Natural killer cell treated with Interleukin-12 subunit alpha and Interleukin-12 subunit beta and Interleukin-15 and Interleukin-18, amount 100 ng/mL, for 72 hours (primary cell): ENCODE measurements at regions not wholly inside any gene's neighbourhood (a gene's known extent, or its start where the extent isn't known, plus 50 kb on each side); places are given as distances from the start of the nearest gene placed in this dataset.

Experiments used
- ATAC-seq, 2 donors: fragments of 150-1000 bp; cut with Tn5 transposase in 1 of 2; sonication (Bioruptor Pico), chemical (Tn5 transposase) in 1 of 2; 2 replicates each; pipeline ENCODE4 v1.10.0; 2021
- DNase-seq: peaks from one replicate; pipeline ENCODE4 v3.0.0; 2022; ENCODE audit warnings: low spot score
- H3K27ac Mint-ChIP-seq, 2 donors: 1 replicate in 1 of 2; 2 replicates in 1 of 2; pipeline ENCODE4 v1.8.0; 2022; ENCODE audit warnings: mixed read lengths in 2 of 2, mild to moderate bottlenecking in 1 of 2, moderate library complexity in 1 of 2
- H3K27me3 Mint-ChIP-seq, 2 donors: 1 replicate in 1 of 2; 2 replicates in 1 of 2; pipeline ENCODE4 v1.8.0; 2022; ENCODE audit warnings: mixed read lengths in 2 of 2
- H3K36me3 Mint-ChIP-seq: one replicate; pipeline ENCODE4 v1.8.0; 2022; ENCODE audit warnings: mixed read lengths
- H3K4me1 Mint-ChIP-seq, 2 donors: 1 replicate in 1 of 2; 2 replicates in 1 of 2; pipeline ENCODE4 v1.8.0; 2022; ENCODE audit warnings: low read depth in 2 of 2, mixed read lengths in 2 of 2, mild to moderate bottlenecking in 1 of 2
- H3K4me3 Mint-ChIP-seq: one replicate; pipeline ENCODE4 v1.8.0; 2022; ENCODE audit warnings: mixed read lengths
- H3K9me3 Mint-ChIP-seq: 2 replicates; pipeline ENCODE4 v1.8.0; 2022; ENCODE audit warnings: mixed read lengths

DNA sequence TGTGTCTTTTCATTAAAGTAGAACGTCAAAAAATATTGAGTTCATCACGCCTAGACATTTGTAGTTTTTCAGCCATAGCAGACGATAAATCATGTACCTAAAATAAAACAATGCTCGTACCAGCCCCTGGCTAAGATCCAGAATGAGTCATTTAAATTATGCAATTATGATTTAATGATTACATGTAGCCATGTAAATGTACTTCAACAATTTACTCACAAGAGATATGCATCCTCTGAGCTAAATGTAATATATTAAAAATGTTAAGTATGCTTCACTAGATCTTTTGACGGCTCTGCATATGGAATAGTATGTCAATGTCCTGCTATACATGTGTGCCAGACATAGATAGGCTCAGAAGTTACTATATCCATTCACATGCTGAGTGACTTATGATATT is 1077.8 kb downstream of the ARAP2 start:
- no peaks in the 10 kb centered on the region for H3K36me3 Mint-ChIP-seq
- H3K9me3 Mint-ChIP-seq = peaks cover 8% of the 10 kb centered on the region
- no peak for DNase-seq
- no peaks in the 10 kb centered on the region for H3K27me3 Mint-ChIP-seq
- no peak overlapping the region for H3K27ac Mint-ChIP-seq
- no peaks in the 10 kb centered on the region for H3K4me1 Mint-ChIP-seq
- no peak overlapping the region for H3K4me3 Mint-ChIP-seq
- no peak for ATAC-seq

DNA sequence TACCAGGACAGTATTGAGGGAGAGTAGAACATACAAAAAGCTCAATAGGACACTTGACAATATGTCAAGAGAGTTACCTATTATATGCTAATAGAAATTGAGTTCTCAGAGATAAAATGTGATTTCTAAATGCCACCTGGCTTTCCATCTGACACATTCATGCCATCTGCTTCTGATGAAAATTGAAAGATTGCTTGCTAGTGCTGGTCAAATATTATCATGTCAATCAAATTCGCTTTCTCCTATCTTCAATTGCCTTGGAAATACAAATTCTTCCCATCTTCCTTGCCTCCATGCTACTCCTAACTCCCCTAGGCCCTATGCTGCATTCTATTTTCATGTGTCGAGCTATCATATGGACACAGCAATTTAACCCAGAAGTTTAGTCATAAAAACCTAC is 1076.9 kb downstream of the ARAP2 start:
- Mint-ChIP-seq H3K4me3 (no peak overlapping the region), H3K36me3 (no peaks in the 10 kb centered on the region), H3K27me3 (no peaks in the 10 kb centered on the region), H3K27ac (no peak overlapping the region), H3K4me1 (no peaks in the 10 kb centered on the region), H3K9me3 (peaks cover 6% of the 10 kb centered on the region)
- ATAC-seq = no peak
- no peak for DNase-seq

DNA sequence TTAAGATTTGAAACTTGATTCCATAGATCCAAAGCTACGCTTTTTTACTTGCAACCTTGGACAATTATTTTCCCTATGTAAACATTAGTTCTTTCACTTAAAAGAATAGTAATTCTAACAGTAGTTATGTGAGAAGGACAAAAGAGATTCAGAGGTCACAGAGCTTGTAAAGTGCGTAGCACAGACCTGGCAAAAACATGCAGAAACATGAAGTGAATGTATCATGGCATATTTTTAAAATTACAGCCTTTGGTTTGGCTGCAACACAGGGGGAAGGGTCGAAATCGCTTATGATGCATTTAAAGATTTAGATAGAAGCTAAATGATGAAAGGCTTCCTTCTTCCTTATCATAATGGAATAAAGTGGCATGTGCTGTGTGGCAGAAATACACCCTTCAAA is 1068.8 kb downstream of the ARAP2 start:
- Mint-ChIP-seq H3K4me3 (no peak overlapping the region), H3K27me3 (no peaks in the 10 kb centered on the region), H3K36me3 (no peaks in the 10 kb centered on the region), H3K9me3 (peaks cover 7% of the 10 kb centered on the region), H3K4me1 (no peaks in the 10 kb centered on the region), H3K27ac (no peak overlapping the region)
- DNase-seq (no peak), ATAC-seq (no peak)

DNA sequence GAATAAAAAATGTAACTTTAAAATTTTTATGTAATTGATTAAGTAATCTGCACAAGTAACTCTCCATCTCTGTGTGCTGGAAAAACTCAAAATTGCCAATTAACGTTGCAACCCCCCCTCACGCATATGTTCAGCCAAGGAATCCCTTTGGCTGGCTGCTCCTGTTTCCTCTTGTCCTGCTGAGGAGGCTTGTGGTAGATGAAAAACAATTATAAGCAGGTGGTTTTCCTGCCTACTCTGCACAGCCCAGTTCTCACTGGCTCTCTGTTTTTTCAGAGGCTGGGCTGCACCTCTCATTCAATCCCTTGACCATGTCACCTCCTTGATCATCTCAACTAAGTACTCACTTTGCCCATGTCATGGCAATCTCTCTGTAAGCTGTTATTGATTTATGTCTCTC is 1068.4 kb downstream of the ARAP2 start:
- ATAC-seq (no peak), DNase-seq (no peak)
- Mint-ChIP-seq H3K27me3 (no peaks in the 10 kb centered on the region), H3K36me3 (no peaks in the 10 kb centered on the region), H3K4me1 (no peaks in the 10 kb centered on the region), H3K4me3 (no peak overlapping the region), H3K9me3 (peaks cover 3% of the 10 kb centered on the region), H3K27ac (no peak overlapping the region)

DNA sequence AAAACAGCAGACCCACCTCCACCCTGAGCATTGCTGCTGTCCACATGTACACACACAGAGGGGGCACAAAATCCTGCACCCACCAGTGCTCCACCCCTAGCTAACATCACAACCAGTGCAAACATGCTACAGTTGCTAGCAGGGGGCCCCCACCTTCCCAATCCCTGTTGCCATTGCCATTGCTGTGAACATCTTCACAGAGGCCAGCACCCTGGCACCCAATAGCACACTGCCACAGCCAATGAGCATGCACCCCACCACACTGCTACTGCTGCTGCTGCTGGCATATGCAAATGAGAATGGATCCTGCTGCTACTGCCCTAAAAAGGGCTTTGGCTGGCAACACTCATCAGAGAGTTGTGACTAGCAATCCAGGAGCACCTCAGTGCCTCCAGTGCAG is 1061.9 kb downstream of the ARAP2 start:
- Mint-ChIP-seq H3K27ac (no peak overlapping the region), H3K36me3 (no peaks in the 10 kb centered on the region), H3K9me3 (peaks cover 14% of the 10 kb centered on the region), H3K4me3 (no peak overlapping the region), H3K4me1 (no peaks in the 10 kb centered on the region), H3K27me3 (no peaks in the 10 kb centered on the region)
- ATAC-seq = no peak
- no peak for DNase-seq

DNA sequence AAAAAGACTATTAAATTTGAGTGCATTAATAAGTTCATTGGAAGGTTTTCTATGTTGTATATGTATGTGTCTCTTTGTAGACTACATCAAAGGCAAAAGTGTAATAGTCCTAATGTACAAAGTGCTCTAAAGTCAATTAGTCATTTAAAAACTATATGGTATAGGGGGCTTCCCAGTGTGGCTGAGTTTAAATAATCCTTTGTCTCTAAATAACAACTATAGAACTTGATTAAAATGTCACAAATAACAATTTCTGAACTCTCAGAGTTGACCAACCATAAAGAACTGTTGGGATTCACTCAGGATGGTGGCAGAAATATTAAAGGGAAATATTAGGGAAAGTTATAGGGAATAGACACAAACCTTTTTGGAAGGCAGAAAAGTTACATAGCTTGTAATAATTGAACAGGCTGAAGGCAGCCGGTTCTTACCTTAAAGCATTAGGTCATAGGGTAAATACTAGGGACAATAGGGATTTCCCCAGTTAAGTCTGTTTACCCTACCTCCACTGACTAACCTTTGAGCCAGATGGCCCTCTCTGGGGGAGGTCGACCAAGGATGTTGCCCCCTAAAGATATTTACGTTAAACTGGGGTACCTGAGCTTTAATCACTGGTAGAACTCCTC is 1054.2 kb downstream of the ARAP2 start:
- Mint-ChIP-seq H3K36me3 (no peaks in the 10 kb centered on the region), H3K9me3 (peaks cover 6% of the 10 kb centered on the region), H3K27ac (no peak overlapping the region), H3K4me1 (no peaks in the 10 kb centered on the region), H3K27me3 (no peaks in the 10 kb centered on the region), H3K4me3 (no peak overlapping the region)
- ATAC-seq (no peak), DNase-seq (no peak)

DNA sequence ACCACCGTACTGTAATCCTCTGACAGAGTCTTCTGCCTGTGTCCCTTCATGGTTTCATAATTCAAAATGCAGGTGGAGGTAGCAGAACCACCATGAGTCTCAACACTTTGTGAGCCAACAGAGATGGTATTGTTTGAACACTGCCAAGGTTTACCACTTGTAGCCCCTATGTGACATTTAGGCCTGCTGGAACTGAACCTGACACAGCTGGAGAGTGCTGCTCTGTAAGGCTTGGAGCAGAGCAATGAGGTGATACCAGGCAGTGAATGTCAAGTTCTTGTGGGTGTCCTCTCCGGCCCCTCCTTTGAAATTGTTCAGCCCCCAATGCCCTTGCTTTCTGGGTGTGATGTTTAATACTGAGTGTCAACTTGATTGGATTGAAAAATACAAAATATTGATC is 1042.9 kb downstream of the ARAP2 start:
- Mint-ChIP-seq H3K36me3 (no peaks in the 10 kb centered on the region), H3K4me1 (no peaks in the 10 kb centered on the region), H3K9me3 (peaks cover 3% of the 10 kb centered on the region), H3K27ac (no peak overlapping the region), H3K27me3 (no peaks in the 10 kb centered on the region), H3K4me3 (no peak overlapping the region)
- ATAC-seq (peak in 1 of 2 donors; percentile 49), DNase-seq (no peak)

DNA sequence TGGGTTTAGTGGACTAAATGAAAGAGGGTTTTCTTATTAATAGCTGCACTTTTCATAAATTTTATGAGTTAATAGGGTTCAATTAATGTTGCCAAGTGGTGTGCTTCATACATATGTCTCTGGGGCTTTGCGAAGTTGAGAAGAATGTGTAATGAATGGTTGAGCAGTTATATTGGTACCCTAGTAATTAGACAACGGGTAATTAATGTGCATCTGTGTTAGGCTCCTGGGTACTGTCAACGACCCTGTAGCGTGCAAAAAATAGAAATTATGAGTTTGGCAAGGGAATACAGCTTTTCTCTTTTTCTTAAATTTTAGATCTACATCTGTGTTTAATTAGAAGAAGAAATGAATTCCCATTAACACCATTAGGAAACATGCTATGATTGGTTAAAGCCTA is 1027.7 kb downstream of the ARAP2 start:
- H3K36me3 Mint-ChIP-seq = no peaks in the 10 kb centered on the region
- ATAC-seq = no peak
- H3K9me3 Mint-ChIP-seq = peaks cover 3% of the 10 kb centered on the region
- no peak overlapping the region for H3K4me3 Mint-ChIP-seq
- H3K27me3 Mint-ChIP-seq = no peaks in the 10 kb centered on the region
- no peak overlapping the region for H3K27ac Mint-ChIP-seq
- DNase-seq = no peak
- H3K4me1 Mint-ChIP-seq = no peaks in the 10 kb centered on the region

DNA sequence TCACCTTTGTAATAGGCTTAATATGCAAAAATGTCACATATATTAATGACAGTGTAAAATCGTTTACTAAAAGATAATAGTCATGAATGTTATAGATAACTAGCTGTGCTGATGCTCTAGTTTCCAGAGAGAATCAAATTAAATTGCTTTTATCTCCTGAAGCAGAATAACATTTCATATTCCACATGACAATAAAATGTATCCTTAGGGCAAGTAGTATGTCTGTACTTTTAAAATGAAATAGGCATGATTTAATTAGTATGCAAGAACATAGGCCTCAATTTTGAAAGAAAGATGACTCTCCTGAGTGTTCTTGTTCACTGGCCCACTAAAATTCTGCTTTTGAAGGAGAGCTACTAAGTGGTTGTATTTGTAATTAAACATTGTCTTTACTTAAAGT is 1027.0 kb downstream of the ARAP2 start:
- ATAC-seq (no peak), DNase-seq (no peak)
- Mint-ChIP-seq H3K36me3 (no peaks in the 10 kb centered on the region), H3K9me3 (peaks cover 3% of the 10 kb centered on the region), H3K27ac (no peak overlapping the region), H3K27me3 (no peaks in the 10 kb centered on the region), H3K4me1 (no peaks in the 10 kb centered on the region), H3K4me3 (no peak overlapping the region)

DNA sequence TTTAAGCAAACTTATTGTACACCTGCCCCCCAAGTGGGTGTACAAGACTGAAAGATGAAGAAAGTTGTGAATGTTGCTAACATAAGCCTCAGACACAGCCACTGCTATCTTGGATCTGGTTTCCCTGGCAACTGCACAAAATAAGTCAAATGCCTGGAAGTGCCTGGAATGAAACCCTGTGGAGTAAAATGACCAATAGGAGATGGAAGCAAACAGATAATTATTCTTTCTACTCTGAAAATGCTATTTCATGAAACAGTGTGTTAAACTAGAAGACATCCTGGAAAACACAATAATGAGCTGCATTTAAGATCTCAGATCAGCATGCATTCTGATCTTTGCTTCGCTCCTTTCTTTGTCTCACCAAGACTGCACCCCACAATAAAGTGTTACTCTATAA is 1016.0 kb downstream of the ARAP2 start:
- H3K36me3 Mint-ChIP-seq = peaks cover 2% of the 10 kb centered on the region
- H3K9me3 Mint-ChIP-seq = peaks cover 18% of the 10 kb centered on the region
- no peak overlapping the region for H3K27ac Mint-ChIP-seq
- H3K4me1 Mint-ChIP-seq = no peaks in the 10 kb centered on the region
- no peaks in the 10 kb centered on the region for H3K27me3 Mint-ChIP-seq
- no peak for DNase-seq
- ATAC-seq = no peak
- H3K4me3 Mint-ChIP-seq = no peak overlapping the region

DNA sequence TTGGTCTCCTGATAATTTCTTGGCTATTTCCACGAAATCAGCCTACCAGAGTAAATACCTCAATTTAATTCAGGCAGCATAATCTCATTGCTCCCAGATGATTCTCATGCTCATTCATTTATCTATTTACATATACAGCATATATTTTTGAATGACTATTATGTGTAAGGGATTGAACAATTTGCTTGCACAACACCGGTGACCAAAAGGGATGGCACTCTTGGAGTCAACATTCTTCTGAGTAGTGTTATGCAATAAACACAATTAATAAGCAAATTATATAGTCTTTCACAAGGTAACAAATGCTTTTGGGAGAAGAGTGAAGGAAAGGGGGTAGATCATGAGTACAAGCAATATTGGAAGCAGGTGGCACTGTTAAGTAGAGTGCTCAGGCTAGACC is 1015.3 kb downstream of the ARAP2 start:
- DNase-seq = no peak
- Mint-ChIP-seq H3K36me3 (peaks cover 4% of the 10 kb centered on the region), H3K27me3 (no peaks in the 10 kb centered on the region), H3K4me3 (no peak overlapping the region), H3K27ac (no peak overlapping the region), H3K4me1 (no peaks in the 10 kb centered on the region), H3K9me3 (peaks cover 20% of the 10 kb centered on the region)
- no peak for ATAC-seq

DNA sequence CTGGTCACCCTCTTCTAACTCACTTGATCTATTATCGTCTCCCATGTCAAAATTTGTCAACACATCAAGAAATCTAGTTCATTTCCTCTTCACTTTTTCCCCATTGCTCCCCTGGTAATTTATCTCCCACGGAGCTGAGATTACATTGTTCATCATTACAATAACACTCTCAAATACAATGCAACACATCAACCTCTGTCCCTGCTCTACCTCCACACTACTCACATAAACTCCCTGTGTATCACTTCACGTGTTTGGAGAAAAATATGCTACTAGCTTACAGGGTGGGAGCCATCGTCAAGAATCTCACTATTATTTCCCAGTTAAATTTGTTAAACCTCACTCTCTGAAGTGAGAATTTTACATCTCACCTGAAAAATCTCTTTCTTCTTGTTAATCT is 1006.4 kb downstream of the ARAP2 start:
- H3K27me3 Mint-ChIP-seq = no peaks in the 10 kb centered on the region
- H3K4me3 Mint-ChIP-seq = no peak overlapping the region
- no peak for DNase-seq
- H3K9me3 Mint-ChIP-seq = peaks cover 26% of the 10 kb centered on the region
- H3K36me3 Mint-ChIP-seq = peaks cover 4% of the 10 kb centered on the region
- no peak for ATAC-seq
- no peak overlapping the region for H3K27ac Mint-ChIP-seq
- H3K4me1 Mint-ChIP-seq = no peaks in the 10 kb centered on the region

DNA sequence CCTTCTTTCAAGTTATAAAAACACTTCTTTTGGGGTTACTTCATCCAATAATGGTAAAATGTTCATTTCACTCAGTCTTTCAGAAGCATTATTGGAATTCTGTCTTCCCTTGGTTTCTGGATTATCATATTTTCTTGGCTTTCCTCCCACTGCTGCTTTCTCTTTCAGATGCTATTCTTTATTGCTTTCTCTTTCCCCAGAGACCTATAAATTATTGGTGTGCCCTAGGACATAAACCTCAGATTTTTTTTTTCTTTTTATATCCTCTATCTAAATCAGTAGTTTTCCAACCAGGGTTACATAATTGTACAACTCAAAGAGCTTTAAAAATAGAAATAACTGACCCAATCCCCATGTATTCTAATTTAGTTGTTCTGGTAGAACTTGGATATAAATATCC is 1005.5 kb downstream of the ARAP2 start:
- Mint-ChIP-seq H3K36me3 (no peaks in the 10 kb centered on the region), H3K4me1 (no peaks in the 10 kb centered on the region), H3K27me3 (no peaks in the 10 kb centered on the region), H3K27ac (no peak overlapping the region), H3K4me3 (no peak overlapping the region), H3K9me3 (peaks cover 22% of the 10 kb centered on the region)
- DNase-seq = no peak
- no peak for ATAC-seq

DNA sequence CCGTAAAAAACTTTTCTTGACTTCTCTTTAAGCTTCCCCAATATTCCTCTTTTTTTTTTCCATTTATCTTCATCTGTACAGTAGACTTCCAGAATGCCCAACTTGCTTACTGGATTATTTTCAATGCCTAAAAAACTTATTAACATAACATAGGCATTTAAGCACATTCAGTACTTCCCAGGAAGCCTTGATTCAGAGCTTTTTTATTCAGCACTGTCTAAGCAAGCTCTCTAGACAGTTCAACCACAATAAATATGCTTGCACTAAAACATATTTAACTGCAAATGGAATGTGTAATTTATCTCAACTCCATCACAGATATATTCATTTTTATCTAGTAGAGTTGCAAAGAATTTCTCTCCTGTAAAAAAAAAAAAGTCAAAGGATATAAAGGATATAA is 997.8 kb downstream of the ARAP2 start:
- no peak overlapping the region for H3K27ac Mint-ChIP-seq
- DNase-seq (no peak), ATAC-seq (no peak)
- no peak overlapping the region for H3K4me3 Mint-ChIP-seq
- H3K9me3 Mint-ChIP-seq = peaks cover 3% of the 10 kb centered on the region
- no peaks in the 10 kb centered on the region for H3K36me3 Mint-ChIP-seq
- H3K4me1 Mint-ChIP-seq = no peaks in the 10 kb centered on the region
- no peaks in the 10 kb centered on the region for H3K27me3 Mint-ChIP-seq

DNA sequence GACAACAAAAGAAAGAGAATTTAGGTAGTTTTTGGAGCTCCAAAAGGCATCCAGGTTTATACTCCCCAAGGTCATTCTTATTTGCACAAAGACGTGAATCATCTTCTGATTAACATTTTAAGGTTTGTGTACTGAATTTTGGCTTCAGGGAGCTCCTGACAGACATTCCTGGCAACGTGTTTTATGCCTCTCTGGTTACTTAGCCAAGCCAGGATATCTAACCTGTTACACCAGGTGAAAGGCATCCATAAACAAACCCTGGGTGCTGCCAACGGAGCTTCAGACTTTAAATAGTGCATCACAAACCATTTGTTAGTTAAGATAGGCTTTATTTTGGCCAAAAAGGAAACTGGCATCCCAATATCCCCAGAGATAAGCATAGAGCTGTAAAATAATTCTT is 997.3 kb downstream of the ARAP2 start:
- no peaks in the 10 kb centered on the region for H3K4me1 Mint-ChIP-seq
- H3K27ac Mint-ChIP-seq = no peak overlapping the region
- no peak for ATAC-seq
- no peak for DNase-seq
- H3K27me3 Mint-ChIP-seq = no peaks in the 10 kb centered on the region
- no peaks in the 10 kb centered on the region for H3K36me3 Mint-ChIP-seq
- H3K4me3 Mint-ChIP-seq = no peak overlapping the region
- H3K9me3 Mint-ChIP-seq = peaks cover 3% of the 10 kb centered on the region
